ENCODE measurements at regions not wholly inside any gene's neighbourhood (a gene's known extent, or its start where the extent isn't known, plus 50 kb on each side); places are given as distances from the start of the nearest gene placed in this dataset.

GRCh38 chr11:119912229-119912628 is 183.2 kb upstream of the NECTIN1 start:
- TF ChIP-seq CTCF (IDR thresholded peaks at IDR 0.05; ENCODE audit: low read length) (no peak), EZH2 (IDR thresholded peaks at IDR 0.05; ENCODE audit: borderline replicate concordance, low read length) (no peak)

Data from OCI-LY1 (cell line).